ENCODE measurements at regions not wholly inside any gene's neighbourhood (a gene's known extent, or its start where the extent isn't known, plus 50 kb on each side); places are given as distances from the start of the nearest gene placed in this dataset.

DNA sequence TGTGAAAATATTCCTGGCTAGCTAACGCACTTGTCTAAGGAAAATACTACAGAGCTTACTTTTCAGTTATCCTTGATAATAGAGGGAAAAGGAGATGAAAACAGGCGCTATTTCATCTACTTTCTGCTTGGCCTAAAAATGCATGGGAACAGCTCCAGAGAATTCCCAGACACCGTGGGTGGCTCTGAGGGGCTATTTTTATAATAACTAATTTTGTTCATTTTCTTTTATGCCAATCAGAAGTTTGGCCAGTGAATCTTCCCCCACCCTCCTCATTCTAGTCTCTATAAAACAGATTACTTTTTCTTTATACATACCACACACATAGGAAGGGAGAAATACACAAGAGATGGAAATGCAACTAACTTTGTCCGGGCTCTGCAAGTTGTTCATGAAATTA is 322.9 kb downstream of the SETD4 start:
- ATAC-seq (ENCODE audit: low read depth) (no peak), DNase-seq (no peak)
- Mint-ChIP-seq H3K27ac (no peak overlapping the region), H3K4me1 (no peaks in the 10 kb centered on the region), H3K9me3 (peaks cover 9% of the 10 kb centered on the region), H3K4me3 (no peak overlapping the region), H3K36me3 (ENCODE audit: low read depth) (no peaks in the 10 kb centered on the region), H3K27me3 (peaks cover 19% of the 10 kb centered on the region)
- POLR2A ChIA-PET = no interaction called here
- CTCF ChIA-PET = no interaction called here
- TF ChIP-seq, protein P1, sequence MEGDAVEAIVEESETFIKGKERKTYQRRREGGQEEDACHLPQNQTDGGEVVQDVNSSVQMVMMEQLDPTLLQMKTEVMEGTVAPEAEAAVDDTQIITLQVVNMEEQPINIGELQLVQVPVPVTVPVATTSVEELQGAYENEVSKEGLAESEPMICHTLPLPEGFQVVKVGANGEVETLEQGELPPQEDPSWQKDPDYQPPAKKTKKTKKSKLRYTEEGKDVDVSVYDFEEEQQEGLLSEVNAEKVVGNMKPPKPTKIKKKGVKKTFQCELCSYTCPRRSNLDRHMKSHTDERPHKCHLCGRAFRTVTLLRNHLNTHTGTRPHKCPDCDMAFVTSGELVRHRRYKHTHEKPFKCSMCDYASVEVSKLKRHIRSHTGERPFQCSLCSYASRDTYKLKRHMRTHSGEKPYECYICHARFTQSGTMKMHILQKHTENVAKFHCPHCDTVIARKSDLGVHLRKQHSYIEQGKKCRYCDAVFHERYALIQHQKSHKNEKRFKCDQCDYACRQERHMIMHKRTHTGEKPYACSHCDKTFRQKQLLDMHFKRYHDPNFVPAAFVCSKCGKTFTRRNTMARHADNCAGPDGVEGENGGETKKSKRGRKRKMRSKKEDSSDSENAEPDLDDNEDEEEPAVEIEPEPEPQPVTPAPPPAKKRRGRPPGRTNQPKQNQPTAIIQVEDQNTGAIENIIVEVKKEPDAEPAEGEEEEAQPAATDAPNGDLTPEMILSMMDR (IDR thresholded peaks at IDR 0.05) = no peak
- intact Hi-C loops (cut with micrococcal nuclease) = no loop called here

DNA sequence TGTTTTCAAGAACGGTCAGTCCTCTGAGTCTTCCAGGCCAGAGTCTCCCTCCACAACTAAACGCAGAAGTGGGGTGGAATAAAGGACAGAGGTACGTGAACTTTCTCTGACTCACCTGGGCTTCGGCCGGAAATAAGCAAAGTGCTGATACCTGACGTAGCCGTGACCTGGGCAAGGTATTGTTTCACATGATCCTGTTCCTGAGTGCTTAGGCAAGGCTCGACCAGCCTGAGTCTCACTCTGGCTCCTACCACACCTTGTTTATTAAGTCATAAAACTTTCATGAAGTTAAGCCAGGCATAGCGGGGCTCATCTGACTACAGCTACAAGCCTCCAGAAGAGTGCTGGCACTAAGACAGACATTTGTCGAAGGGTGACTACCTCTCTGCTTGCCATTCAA is 327.5 kb downstream of the SETD4 start:
- H3K27me3 Mint-ChIP-seq = peaks cover 37% of the 10 kb centered on the region
- no peak for ATAC-seq (ENCODE audit: low read depth)
- TF ChIP-seq, protein P1 (IDR thresholded peaks at IDR 0.05) = no peak

DNA sequence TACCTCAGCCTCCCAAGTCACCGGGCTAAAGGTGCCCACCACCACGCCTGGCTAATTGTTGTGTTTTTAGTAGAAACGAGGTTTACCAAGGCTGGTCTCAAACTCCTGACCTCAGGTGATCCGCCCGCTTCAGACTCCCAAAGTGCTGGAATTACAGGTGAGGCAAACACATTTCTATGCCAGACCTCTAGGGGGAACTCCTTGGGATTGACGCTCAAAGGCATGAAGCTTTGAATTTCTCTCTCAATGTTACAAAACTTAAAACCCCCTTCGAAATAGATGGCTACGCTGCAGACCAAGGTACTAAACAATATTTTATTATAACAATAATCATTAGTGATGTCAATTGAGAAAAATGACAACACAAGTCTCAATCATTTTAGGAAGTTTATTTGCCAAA is 330.0 kb downstream of the SETD4 start:
- no peaks in the 10 kb centered on the region for H3K36me3 Mint-ChIP-seq (ENCODE audit: low read depth)
- no peaks in the 10 kb centered on the region for H3K9me3 Mint-ChIP-seq
- no peak for ATAC-seq (ENCODE audit: low read depth)
- no peak overlapping the region for H3K27ac Mint-ChIP-seq
- POLR2A ChIA-PET = no interaction called here
- H3K4me3 Mint-ChIP-seq = no peak overlapping the region
- H3K4me1 Mint-ChIP-seq = no peaks in the 10 kb centered on the region
- TF ChIP-seq, protein P1 (IDR thresholded peaks at IDR 0.05) = no peak
- peaks cover 48% of the 10 kb centered on the region for H3K27me3 Mint-ChIP-seq
- DNase-seq = no peak
- intact Hi-C loops (cut with micrococcal nuclease) = no loop called here
- CTCF ChIA-PET = no interaction called here

More for the DNA sequence above, 327.5 kb downstream of the SETD4 start:
- Mint-ChIP-seq H3K27ac (no peak overlapping the region), H3K9me3 (peaks cover 3% of the 10 kb centered on the region), H3K36me3 (ENCODE audit: low read depth) (no peaks in the 10 kb centered on the region), H3K4me1 (no peaks in the 10 kb centered on the region), H3K4me3 (no peak overlapping the region)
- ChIA-PET CTCF (no interaction called here), POLR2A (no interaction called here)
- DNase-seq = no peak
- intact Hi-C loops (cut with micrococcal nuclease) = no loop called here

DNA sequence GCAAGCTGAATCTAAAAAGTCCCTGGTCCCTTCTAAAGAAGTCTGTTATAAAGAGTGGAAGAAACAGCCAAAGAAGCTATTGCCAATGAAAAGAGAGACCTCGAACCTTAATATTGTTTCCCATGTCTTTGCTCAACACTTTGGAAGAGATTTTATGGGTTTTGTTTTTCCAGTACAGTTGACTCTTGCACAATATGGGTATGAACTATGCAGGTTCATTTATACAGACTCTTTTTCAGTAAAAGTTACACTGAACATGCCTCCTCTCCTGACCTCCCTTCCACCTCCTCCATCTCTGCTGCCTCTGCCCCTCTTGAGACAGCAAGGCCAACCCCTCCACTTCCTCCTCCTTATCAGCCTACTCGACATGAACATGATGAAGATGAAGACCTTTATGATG is 332.5 kb downstream of the SETD4 start:
- ChIA-PET CTCF (no interaction called here), POLR2A (no interaction called here)
- no peak overlapping the region for H3K4me3 Mint-ChIP-seq

DNA sequence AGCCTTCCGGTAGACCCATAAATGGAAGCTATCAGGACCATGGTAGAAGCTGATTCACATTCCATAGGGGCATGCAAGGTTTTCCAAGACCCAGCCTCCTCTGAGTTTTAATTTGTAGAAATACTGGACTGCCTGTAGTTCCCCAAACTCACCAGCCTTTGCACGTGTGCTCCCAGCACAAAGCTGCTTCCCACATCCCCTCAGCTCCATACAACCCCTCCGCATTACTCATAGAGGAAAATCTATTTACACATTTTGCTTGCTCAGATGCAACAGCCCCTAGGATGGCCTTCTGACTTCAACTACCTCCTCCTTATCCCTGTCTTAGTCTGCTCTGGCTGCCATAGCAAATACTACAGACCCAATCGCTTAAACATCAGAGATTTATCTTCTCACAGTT is 336.2 kb downstream of the SETD4 start:
- CTCF ChIA-PET = no interaction called here
- no peak for DNase-seq
- no peaks in the 10 kb centered on the region for H3K36me3 Mint-ChIP-seq (ENCODE audit: low read depth)
- POLR2A ChIA-PET = no interaction called here
- H3K4me3 Mint-ChIP-seq = no peak overlapping the region
- ATAC-seq (ENCODE audit: low read depth) = no peak
- intact Hi-C loops (cut with micrococcal nuclease) = no loop called here
- H3K27ac Mint-ChIP-seq = no peak overlapping the region
- TF ChIP-seq, protein P1 (IDR thresholded peaks at IDR 0.05) = no peak
- H3K9me3 Mint-ChIP-seq = no peaks in the 10 kb centered on the region
- peaks cover 33% of the 10 kb centered on the region for H3K27me3 Mint-ChIP-seq
- H3K4me1 Mint-ChIP-seq = no peaks in the 10 kb centered on the region

More for the DNA sequence above, 332.5 kb downstream of the SETD4 start:
- intact Hi-C loops (cut with micrococcal nuclease) = no loop called here
- ATAC-seq (ENCODE audit: low read depth) (no peak), DNase-seq (no peak)
- Mint-ChIP-seq H3K36me3 (ENCODE audit: low read depth) (no peaks in the 10 kb centered on the region), H3K27ac (no peak overlapping the region), H3K27me3 (peaks cover 49% of the 10 kb centered on the region), H3K4me1 (no peaks in the 10 kb centered on the region), H3K9me3 (no peaks in the 10 kb centered on the region)
- TF ChIP-seq, protein P1 (IDR thresholded peaks at IDR 0.05) = no peak

All from activated B cell treated with CpG ODN at 0.5 μM for 24 hours (primary cell).